Activated CD4-positive, alpha-beta memory T cell treated with anti-CD3 and anti-CD28 coated beads, Interleukin-2, amount 10 ng/mL, durations not matched to agents 7 days and 5 days (primary cell): ENCODE measurements at regions not wholly inside any gene's neighbourhood (a gene's known extent, or its start where the extent isn't known, plus 50 kb on each side); places are given as distances from the start of the nearest gene placed in this dataset.

Experiments used
- CTCF ChIA-PET: fragments of 350-600 bp; sonication (Branson Sonifier 250); formaldehyde crosslinking; loops from one replicate; lab custom pipeline; 2021; ENCODE audit warnings: antibody characterized with exemption, inconsistent platforms; lab: Charles Lee
- POLR2A ChIA-PET: fragments of 350-600 bp; sonication (Branson Sonifier 250); formaldehyde crosslinking; loops from one replicate; lab custom pipeline; 2021; ENCODE audit warnings: antibody characterized with exemption; lab: Charles Lee
- DNase-seq: peaks from one replicate; pipeline ENCODE4 v3.0.0-alpha.2; 2020
- H3K27ac Mint-ChIP-seq: one replicate; pipeline ENCODE4 v1.8.0; 2021; ENCODE audit warnings: mild to moderate bottlenecking, mixed read lengths
- H3K27me3 Mint-ChIP-seq: one replicate; pipeline ENCODE4 v1.8.0; 2021; ENCODE audit warnings: mixed read lengths
- H3K36me3 Mint-ChIP-seq: one replicate; pipeline ENCODE4 v1.8.0; 2021; ENCODE audit warnings: low read depth, mixed read lengths
- H3K4me1 Mint-ChIP-seq: one replicate; pipeline ENCODE4 v1.8.0; 2021; ENCODE audit warnings: mixed read lengths
- H3K4me3 Mint-ChIP-seq: one replicate; pipeline ENCODE4 v1.8.0; 2021; ENCODE audit warnings: mild to moderate bottlenecking, mixed read lengths
- H3K9me3 Mint-ChIP-seq: one replicate; pipeline ENCODE4 v1.8.0; 2021; ENCODE audit warnings: mixed read lengths

DNA sequence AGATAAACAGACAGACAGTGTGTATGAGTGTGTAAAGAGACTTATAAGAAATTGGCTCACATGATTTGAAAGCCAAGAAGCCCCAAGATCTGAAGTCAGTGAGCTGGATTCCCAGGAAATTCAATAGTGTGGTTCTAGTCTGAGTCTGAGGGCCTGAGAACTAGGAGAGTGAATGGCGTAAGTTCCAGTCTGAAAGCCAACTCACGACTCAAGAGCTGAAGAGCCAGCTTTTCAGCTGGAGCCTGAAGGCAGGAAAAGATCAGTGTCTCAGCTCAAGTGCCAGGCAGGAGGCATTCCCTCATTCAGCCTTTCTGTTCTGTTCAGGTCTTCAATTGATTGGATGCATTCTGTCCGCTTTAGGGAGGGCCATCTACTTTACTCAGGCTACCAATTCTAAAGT is 257.2 kb downstream of the PLPP3 start:
- Mint-ChIP-seq H3K4me1 (no peaks in the 10 kb centered on the region), H3K9me3 (peaks cover 4% of the 10 kb centered on the region), H3K27ac (no peak overlapping the region), H3K27me3 (no peaks in the 10 kb centered on the region), H3K36me3 (no peaks in the 10 kb centered on the region), H3K4me3 (no peak overlapping the region)
- ChIA-PET CTCF (no interaction called here), POLR2A (no interaction called here)
- DNase-seq, result no peak

DNA sequence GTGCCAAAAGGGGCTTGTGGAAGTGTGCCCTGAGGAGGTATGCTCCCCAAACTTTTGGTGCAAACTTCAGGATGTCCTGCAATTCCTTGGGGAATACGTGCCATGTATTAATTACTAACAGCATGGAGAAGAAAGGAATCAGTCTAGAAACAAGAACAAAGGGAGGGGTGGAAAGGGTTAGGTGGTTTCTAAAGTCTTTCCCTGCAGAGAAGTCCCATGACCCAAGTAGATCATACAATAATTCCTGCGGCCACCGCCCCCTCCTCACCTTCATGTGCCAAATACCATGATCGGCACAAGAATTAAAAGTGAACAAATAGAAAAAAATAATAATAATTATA is 258.2 kb downstream of the PLPP3 start:
- POLR2A ChIA-PET, result no interaction called here
- H3K9me3 Mint-ChIP-seq, result peaks cover 4% of the 10 kb centered on the region
- H3K27me3 Mint-ChIP-seq, result no peaks in the 10 kb centered on the region
- CTCF ChIA-PET, result interaction anchor here (0.8 kb wide), 1 partner anchor 13 kb away, joined by 4 read pairs; no protein-coding TSS in a partner anchor
- no peaks in the 10 kb centered on the region for H3K36me3 Mint-ChIP-seq
- H3K4me1 Mint-ChIP-seq, result no peaks in the 10 kb centered on the region
- DNase-seq, result no peak
- no peak overlapping the region for H3K4me3 Mint-ChIP-seq
- H3K27ac Mint-ChIP-seq, result no peak overlapping the region

DNA sequence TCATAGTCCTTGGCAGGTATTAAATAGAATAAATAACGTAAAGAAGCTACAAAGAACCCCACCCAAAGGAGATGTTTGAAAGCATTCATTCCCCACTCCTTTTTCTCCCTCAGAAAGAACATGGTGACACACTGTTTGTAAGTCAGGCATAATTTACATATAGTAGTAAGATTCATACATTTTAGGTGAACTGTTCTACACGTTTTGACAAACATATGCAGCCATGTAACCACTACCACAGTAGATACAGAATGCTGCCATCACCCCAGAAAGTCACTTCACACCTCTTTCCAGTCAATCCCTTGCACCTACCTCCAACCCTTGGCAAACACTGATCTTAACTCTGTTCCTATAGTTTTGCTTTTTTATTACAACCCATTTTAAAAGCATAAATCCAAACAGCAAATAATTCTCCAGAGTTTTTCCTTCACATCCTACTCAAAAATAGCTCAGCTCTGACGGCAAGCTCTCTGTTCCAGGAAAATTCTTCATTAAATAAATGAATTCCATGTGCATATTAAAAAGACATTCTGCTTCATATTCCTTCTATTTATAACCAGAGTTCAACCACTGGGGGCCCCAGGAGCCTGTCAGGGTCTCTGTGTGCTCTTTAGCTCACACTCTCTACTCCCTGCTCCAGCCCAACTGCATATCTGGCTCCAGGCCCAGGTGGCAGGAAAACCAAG is 258.8 kb downstream of the PLPP3 start:
- ChIA-PET CTCF (no interaction called here), POLR2A (no interaction called here)
- no peaks in the 10 kb centered on the region for H3K27me3 Mint-ChIP-seq
- H3K4me3 Mint-ChIP-seq, result no peak overlapping the region
- H3K9me3 Mint-ChIP-seq, result peaks cover 4% of the 10 kb centered on the region
- no peaks in the 10 kb centered on the region for H3K4me1 Mint-ChIP-seq
- H3K36me3 Mint-ChIP-seq, result no peaks in the 10 kb centered on the region
- no peak overlapping the region for H3K27ac Mint-ChIP-seq
- DNase-seq, result no peak

DNA sequence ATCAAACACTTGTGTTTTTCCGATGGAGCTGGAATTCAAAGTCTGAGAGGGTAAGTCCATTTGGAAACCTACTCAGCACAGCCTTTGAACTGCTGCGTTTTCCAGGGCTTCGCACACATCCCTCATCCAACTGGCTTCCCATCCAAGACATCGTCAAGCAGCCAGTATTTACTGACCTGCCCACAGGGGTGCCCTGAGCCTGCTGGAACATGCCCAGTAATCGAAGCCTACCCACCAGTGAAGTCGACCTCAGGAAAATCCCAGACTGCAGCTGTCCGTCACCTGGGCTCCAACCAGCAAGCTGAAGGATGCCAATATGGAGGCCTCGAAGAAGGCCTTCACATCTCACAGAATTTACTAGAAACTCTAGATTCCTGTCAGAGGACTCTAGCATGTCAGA is 261.6 kb downstream of the PLPP3 start:
- Mint-ChIP-seq H3K27me3 (no peaks in the 10 kb centered on the region), H3K4me3 (no peak overlapping the region), H3K36me3 (no peaks in the 10 kb centered on the region), H3K9me3 (no peaks in the 10 kb centered on the region), H3K4me1 (no peaks in the 10 kb centered on the region), H3K27ac (no peak overlapping the region)
- ChIA-PET CTCF (no interaction called here), POLR2A (no interaction called here)
- DNase-seq, result no peak

- no peak overlapping the region for H3K27ac Mint-ChIP-seq
- no peak overlapping the region for H3K4me3 Mint-ChIP-seq
- ChIA-PET POLR2A (no interaction called here), CTCF (no interaction called here)
- H3K9me3 Mint-ChIP-seq, result peaks cover 2% of the 10 kb centered on the region
- H3K27me3 Mint-ChIP-seq, result no peaks in the 10 kb centered on the region
- H3K4me1 Mint-ChIP-seq, result no peaks in the 10 kb centered on the region
- H3K36me3 Mint-ChIP-seq, result no peaks in the 10 kb centered on the region
- DNase-seq, result no peak
Measured at GRCh38 chr1:56315293-56315942, 263.9 kb downstream of the PLPP3 start.

DNA sequence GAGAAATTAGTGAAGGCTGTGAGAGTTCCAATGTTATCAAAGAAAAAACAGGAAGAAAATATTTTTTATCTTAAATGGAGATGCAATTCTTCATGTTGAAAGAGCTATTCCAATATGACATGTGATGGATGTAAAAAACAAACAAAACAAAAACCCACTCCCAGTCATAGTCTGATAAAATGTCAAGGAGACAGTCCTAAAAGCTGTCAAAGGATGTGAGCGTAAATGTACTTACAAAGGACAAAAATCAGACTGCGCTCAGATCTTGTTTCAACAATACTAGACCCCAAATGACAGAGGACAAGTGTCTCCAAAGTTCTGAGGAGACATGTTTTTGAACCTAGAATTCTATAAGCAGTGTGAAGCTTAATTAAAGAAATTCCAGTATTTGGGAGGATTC is 265.8 kb downstream of the PLPP3 start:
- H3K27me3 Mint-ChIP-seq, result no peaks in the 10 kb centered on the region
- CTCF ChIA-PET, result no interaction called here
- POLR2A ChIA-PET, result no interaction called here
- no peak overlapping the region for H3K27ac Mint-ChIP-seq
- H3K4me1 Mint-ChIP-seq, result no peaks in the 10 kb centered on the region
- peaks cover 2% of the 10 kb centered on the region for H3K9me3 Mint-ChIP-seq
- DNase-seq, result no peak
- H3K4me3 Mint-ChIP-seq, result no peak overlapping the region
- no peaks in the 10 kb centered on the region for H3K36me3 Mint-ChIP-seq

GRCh38 chr1:56311766-56312165 is 267.6 kb downstream of the PLPP3 start:
- ChIA-PET CTCF (no interaction called here), POLR2A (no interaction called here)
- DNase-seq, result no peak
- H3K4me3 Mint-ChIP-seq, result no peak overlapping the region
- H3K4me1 Mint-ChIP-seq, result no peaks in the 10 kb centered on the region
- peaks cover 2% of the 10 kb centered on the region for H3K9me3 Mint-ChIP-seq
- H3K27me3 Mint-ChIP-seq, result no peaks in the 10 kb centered on the region
- no peak overlapping the region for H3K27ac Mint-ChIP-seq
- no peaks in the 10 kb centered on the region for H3K36me3 Mint-ChIP-seq

DNA sequence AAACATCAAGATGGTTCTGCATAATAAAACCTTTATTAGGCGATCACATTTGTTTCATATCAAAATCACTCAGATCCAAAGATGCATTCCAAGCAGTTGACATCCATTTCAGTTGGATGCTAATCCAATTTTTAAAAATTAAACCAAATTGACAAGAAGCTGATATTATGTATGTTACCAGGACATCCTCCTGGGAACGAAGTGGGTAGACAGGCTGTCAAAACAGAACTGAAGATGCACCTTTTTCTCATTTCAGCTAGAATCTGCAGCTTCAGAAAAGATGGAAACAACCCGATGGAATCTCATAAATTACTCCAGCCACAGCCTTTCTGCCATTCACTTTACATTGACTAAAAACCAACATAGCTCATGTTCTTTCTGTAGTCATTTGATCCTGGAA is 268.4 kb downstream of the PLPP3 start:
- DNase-seq, result no peak
- Mint-ChIP-seq H3K27me3 (no peaks in the 10 kb centered on the region), H3K4me3 (no peak overlapping the region), H3K9me3 (peaks cover 2% of the 10 kb centered on the region), H3K4me1 (no peaks in the 10 kb centered on the region), H3K27ac (no peak overlapping the region), H3K36me3 (no peaks in the 10 kb centered on the region)
- ChIA-PET CTCF (no interaction called here), POLR2A (no interaction called here)

DNA sequence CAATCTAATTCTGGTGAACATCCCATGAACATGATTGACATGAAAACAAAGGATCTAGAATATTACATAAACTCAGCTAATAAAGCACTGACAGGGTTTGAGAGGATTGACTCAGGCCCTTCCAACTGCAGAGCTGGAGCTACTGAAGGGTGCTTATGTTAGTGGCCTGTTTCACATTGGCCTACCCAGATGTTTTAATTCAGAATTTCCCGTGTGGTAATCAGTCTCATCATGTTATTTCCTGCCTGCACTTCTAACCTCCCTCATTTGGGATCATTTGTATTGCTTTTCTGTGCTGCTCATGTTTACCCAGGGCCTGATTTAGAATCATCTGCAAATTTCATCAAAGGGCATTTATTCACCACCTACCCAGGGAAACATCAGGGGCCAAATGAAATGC is 270.3 kb downstream of the PLPP3 start:
- Mint-ChIP-seq H3K27me3 (no peaks in the 10 kb centered on the region), H3K4me3 (no peak overlapping the region), H3K36me3 (no peaks in the 10 kb centered on the region), H3K4me1 (no peaks in the 10 kb centered on the region), H3K27ac (no peak overlapping the region), H3K9me3 (peaks cover 2% of the 10 kb centered on the region)
- CTCF ChIA-PET, result no interaction called here
- no peak for DNase-seq
- POLR2A ChIA-PET, result no interaction called here

GRCh38 chr1:56304975-56305374 is 274.4 kb downstream of the PLPP3 start:
- DNase-seq, result no peak
- Mint-ChIP-seq H3K27ac (no peak overlapping the region), H3K9me3 (no peaks in the 10 kb centered on the region), H3K4me1 (no peaks in the 10 kb centered on the region), H3K4me3 (no peak overlapping the region), H3K27me3 (no peaks in the 10 kb centered on the region), H3K36me3 (no peaks in the 10 kb centered on the region)
- ChIA-PET POLR2A (no interaction called here), CTCF (no interaction called here)

DNA sequence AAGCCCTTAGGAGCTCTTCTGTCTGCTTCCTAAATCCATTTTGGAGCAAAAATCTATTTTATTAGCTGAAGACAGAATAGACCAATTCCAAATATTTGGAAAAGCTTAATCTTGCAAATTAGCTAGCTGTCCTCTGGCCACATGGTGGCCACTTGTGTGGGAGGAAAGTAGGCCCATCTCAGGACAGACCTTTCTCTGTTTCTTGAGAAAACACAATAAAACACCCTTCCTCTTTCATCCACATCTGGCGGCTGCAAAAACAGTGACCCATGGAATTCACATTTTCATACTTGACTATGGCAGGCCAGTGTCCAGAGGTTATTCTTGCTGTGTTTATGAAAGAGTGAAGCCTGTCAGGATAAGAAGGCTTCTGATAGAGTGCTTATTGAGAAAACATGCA is 275.6 kb downstream of the PLPP3 start:
- Mint-ChIP-seq H3K27ac (no peak overlapping the region), H3K9me3 (no peaks in the 10 kb centered on the region), H3K36me3 (no peaks in the 10 kb centered on the region), H3K27me3 (no peaks in the 10 kb centered on the region), H3K4me1 (no peaks in the 10 kb centered on the region), H3K4me3 (no peak overlapping the region)
- ChIA-PET CTCF (no interaction called here), POLR2A (no interaction called here)
- no peak for DNase-seq

GRCh38 chr1:56302878-56303277 is 276.5 kb downstream of the PLPP3 start:
- POLR2A ChIA-PET, result no interaction called here
- no peaks in the 10 kb centered on the region for H3K4me1 Mint-ChIP-seq
- no peaks in the 10 kb centered on the region for H3K27me3 Mint-ChIP-seq
- no peak overlapping the region for H3K27ac Mint-ChIP-seq
- CTCF ChIA-PET, result no interaction called here
- H3K36me3 Mint-ChIP-seq, result no peaks in the 10 kb centered on the region
- H3K9me3 Mint-ChIP-seq, result no peaks in the 10 kb centered on the region
- DNase-seq, result no peak
- no peak overlapping the region for H3K4me3 Mint-ChIP-seq

GRCh38 chr1:56301791-56302190 is 277.6 kb downstream of the PLPP3 start:
- H3K36me3 Mint-ChIP-seq, result no peaks in the 10 kb centered on the region
- H3K27me3 Mint-ChIP-seq, result no peaks in the 10 kb centered on the region
- DNase-seq, result no peak
- H3K9me3 Mint-ChIP-seq, result no peaks in the 10 kb centered on the region
- no peak overlapping the region for H3K27ac Mint-ChIP-seq
- ChIA-PET POLR2A (no interaction called here), CTCF (no interaction called here)
- H3K4me3 Mint-ChIP-seq, result no peak overlapping the region
- H3K4me1 Mint-ChIP-seq, result no peaks in the 10 kb centered on the region

GRCh38 chr1:56300836-56301235 is 278.5 kb downstream of the PLPP3 start:
- no peak overlapping the region for H3K4me3 Mint-ChIP-seq
- ChIA-PET POLR2A (no interaction called here), CTCF (interaction anchor here (0.7 kb wide), 1 partner anchor 734 kb away, joined by 6 read pairs; no protein-coding TSS in a partner anchor)
- no peak overlapping the region for H3K27ac Mint-ChIP-seq
- DNase-seq, result no peak
- no peaks in the 10 kb centered on the region for H3K9me3 Mint-ChIP-seq
- H3K4me1 Mint-ChIP-seq, result no peaks in the 10 kb centered on the region
- no peaks in the 10 kb centered on the region for H3K36me3 Mint-ChIP-seq
- H3K27me3 Mint-ChIP-seq, result no peaks in the 10 kb centered on the region
